Sciatic nerve (tissue), 2 donors: ENCODE measurements at regions not wholly inside any gene's neighbourhood (a gene's known extent, or its start where the extent isn't known, plus 50 kb on each side); places are given as distances from the start of the nearest gene placed in this dataset.

Experiments used
- ATAC-seq: fragments of 200-7000 bp; cut with Tn5 transposase; one replicate; pipeline ENCODE4 v1.9.1; 2020; ENCODE audit warnings: mild to moderate bottlenecking, moderate library complexity
- DNase-seq: peaks from one replicate; pipeline ENCODE4 v3.0.0-alpha.2; 2020; ENCODE audit warnings: low spot score
- intact Hi-C: fragments of 100-400 bp; cut with DNase I; formaldehyde crosslinking; loops from one replicate; pipeline ENCODE4 v1.14.2; 2022
- donor health status: DM: no; HTN: no; CAD: no.
- donor health status: DM: no; HTN: no; CAD: no.

DNA sequence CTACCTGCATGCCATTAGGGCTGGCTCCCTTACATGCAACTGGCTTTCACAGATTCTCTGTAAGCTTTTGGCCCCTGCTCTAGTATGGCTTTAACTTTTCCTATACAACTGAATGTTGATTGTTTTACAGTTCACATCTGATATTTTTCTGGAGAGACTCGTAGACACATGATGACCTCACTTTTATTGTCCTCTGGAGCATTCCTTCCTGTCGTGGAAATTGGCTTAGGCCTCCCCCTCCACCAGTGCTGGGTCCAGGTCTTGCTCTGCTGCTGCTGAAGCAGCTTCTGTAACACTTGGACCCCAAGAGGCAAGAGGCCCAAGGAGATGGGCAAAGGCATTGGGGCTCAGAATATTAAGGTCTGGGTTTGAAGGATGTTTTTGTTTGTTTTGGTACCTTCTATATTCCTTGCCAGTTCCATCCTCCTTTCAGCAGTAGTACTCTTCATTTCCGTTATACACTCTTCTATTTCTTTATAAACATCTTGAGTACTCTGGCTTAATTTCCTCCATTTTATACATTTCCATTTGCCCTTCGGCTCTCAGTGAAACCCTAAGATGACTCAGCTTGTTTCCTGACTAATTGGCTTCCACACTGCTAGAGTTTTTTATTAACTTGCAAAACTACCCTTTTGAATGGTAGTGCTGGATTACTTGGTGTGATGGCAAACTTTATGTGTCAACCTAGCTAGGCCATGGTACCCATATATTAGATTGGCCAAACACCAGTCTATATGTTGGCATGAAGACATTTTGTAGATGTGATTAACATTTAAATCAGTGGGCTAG, 219.8 kb downstream of the CDCA7 start:
- intact Hi-C loops, result no loop called here
- ATAC-seq (no peak), DNase-seq (no peak)

DNA sequence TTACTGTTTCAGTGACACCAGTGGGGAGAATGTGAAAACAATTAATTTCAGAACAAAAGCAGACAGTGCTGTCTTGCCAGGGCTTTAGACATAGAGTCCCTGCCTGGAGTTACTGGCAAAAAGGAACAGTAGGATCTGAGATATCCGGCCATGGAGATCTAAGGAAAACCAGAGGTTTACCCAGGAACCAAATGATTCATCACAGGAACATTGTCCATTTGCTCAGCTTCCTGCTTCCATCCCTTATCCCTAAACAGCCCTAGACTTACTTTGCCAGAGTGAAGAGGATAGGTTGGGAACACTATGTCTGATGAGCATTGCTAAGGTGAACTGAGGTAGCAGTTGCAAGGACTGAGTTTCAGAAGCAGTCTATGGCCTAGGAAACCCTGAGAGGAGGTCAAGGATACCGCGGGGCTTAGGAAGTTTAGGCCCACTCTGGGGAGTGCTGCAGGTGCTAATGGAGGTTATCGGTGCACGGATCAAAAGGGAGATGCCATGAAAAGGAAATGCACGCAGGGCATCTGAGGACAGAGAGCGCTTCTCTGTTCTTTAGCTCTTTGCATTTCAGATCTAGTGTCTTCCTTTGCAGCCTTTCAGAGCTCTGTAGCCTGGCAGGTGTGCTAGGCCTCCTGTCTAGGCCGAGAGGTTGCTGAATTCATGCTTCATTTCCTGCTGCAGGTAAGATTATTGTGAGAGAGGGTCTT, 223.9 kb downstream of the CDCA7 start:
- ATAC-seq, result no peak
- no peak for DNase-seq
- intact Hi-C loops, result no loop called here

DNA sequence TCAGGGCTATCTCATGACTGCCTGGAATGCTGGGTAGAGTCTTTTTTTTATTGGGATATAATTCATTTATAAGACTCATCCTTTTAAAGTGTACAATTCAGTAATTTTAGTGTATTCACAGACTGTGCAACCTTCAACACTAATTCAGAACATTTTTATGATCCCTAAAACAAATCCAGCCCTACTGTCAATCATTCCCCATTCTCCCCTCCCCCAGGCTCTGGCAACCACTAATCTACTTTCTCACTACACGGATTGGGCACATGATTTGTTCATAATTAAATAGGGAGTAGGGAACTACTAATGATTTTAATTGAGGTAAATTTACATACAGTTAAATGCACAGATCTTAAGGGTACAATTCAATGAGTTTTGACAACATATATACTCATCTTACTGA, 225.7 kb downstream of the CDCA7 start:
- intact Hi-C loops, result no loop called here
- ATAC-seq (no peak), DNase-seq (no peak)

DNA sequence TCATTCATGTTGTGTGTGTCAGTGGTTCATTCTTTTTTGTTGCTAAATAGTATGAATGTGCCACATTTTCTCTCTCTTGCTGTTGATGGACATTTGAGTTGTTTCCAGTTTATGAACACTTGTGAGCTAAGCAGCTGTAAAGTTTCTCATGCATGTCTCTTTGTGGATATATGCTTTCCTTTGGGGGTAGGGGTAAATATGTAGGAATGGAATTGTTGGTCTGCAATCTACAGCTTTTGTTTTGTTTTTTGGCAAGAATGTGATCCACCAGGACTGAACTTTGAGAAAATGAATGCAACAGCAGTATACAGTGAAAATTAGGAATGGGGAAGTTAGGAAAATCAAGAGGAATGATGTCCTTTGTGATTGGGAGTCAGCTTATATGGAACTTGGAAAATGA, 226.3 kb downstream of the CDCA7 start:
- intact Hi-C loops, result no loop called here
- ATAC-seq, result no peak
- DNase-seq, result no peak

DNA sequence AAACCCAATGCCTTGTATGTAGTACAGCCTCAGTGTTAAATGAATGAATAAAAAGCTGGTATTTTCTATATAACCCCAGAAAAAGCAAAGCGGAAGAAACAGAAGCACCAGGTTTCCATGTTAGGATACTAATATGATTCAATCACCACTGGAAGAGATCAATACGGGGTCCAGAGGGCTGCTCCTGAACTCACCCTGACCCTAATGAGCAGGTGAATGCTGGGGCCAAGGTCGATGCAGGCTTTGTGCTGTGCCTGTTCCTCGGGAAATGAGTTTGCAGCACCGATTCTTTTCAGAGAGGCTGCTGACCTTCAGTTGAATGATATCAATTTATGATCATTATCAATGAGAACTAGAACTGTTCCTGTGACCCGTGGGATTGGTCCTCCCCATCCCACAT, 228.5 kb downstream of the CDCA7 start:
- DNase-seq (no peak), ATAC-seq (no peak)
- intact Hi-C loops, result no loop called here

DNA sequence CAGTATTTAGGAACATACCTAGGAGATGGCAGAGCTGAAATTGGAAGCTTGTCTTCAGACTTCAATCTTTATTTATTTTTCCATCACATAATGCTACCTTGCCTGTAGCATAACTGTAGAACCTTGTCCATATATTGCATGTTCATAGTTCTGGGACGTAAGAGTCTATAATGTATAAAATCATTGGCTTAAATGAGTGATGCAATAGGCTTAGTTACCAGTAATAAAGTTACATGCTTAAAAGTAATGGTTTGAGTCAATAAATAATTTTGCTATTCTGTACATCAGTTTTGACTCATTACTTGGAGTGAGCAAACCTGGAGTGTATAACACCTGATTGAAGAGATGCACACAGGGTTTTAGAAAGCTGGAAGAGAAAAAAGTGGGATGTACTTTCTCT, 229.3 kb downstream of the CDCA7 start:
- intact Hi-C loops, result no loop called here
- ATAC-seq (no peak), DNase-seq (no peak)

DNA sequence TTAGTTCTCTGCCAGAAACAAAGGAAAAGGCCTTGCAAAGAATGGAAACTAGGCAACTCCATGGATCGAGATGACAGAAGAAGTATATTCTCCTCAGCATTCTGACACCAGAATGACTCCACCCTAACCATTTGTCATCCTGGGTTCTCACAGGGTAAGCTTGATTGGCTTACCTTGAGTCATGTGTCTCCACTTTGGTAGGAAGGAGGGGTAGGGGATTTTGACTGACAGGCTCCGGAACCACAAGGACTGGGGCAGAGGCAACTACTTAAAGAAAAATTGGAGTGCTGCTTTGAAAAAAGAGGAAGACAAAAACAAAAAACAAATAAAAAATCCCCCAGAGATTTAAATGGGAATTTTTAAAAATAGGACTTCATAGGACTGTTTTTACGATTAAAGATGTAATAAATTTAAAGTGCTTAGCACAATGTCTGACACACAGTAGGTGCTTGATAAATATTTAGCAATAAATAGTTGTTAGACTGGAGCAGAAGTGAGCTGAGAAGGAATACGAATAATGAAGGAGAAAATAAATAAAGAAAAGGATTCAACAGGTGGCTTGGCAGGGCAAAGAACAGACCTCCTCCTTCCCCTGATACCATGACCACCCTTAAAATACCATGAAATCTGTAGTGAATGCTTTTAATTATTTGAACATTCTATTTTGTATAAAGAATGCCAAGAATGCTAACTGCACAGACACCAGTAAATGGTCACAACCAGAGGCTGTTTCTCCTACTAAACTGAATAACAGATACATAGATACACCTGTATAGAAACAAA, 230.2 kb downstream of the CDCA7 start:
- no peak for ATAC-seq
- intact Hi-C loops, result no loop called here
- DNase-seq, result no peak

DNA sequence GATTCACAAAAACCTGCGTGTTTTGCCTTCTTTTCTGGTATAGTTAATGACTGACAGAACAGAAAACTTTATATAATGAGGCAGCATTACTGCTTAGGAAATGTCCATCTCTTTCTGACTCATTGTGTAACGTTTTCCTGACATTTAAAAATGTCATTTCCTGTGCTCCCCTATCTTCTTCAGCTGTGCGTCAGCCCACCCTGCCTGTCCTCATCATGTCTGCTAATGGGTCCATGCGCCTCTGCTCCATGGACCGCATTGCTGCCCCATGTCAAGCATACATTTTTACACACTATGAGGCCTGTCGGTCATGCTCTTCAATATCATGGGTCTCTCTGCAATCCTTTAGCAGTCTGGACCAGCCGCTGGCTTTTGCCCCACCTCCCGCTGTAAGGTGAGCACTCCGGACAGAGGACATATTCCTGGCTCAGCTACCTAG, 234.3 kb downstream of the CDCA7 start:
- ATAC-seq, result no peak
- intact Hi-C loops, result no loop called here

DNA sequence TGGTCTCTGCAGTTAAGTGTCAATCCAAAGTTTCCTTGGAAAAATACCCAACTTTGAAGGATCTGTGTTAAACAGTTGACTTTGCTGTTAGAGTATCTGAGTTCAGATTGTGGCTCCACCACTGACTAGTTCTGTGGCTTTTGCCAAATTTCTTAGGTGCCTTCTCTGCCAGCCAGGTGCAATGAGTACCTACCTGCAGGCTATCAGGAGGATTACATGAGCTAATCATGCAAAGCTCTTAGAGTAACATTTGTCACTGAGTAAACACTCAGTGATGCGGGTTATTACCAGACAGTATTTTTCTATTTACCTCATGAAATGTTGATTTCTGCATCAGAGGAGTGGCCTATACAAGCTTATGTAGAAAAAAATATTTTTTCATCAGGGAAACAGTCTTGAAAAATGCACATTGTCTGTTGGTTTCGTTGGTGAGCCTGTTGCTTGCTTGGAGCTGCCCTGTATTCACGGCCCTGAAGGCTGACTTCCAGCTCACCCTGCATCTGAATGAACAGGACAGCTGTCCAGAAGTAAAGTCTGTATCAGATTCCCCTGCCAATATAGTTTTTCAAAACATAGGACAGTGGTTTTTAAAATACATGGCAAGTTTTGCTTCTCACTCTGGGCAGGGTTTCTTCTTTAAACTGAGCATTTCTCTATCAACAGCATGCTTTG, 235.1 kb downstream of the CDCA7 start:
- DNase-seq (no peak), ATAC-seq (peak; percentile 64)
- intact Hi-C loops, result no loop called here

More for the DNA sequence above, 234.3 kb downstream of the CDCA7 start:
- DNase-seq, result no peak

DNA sequence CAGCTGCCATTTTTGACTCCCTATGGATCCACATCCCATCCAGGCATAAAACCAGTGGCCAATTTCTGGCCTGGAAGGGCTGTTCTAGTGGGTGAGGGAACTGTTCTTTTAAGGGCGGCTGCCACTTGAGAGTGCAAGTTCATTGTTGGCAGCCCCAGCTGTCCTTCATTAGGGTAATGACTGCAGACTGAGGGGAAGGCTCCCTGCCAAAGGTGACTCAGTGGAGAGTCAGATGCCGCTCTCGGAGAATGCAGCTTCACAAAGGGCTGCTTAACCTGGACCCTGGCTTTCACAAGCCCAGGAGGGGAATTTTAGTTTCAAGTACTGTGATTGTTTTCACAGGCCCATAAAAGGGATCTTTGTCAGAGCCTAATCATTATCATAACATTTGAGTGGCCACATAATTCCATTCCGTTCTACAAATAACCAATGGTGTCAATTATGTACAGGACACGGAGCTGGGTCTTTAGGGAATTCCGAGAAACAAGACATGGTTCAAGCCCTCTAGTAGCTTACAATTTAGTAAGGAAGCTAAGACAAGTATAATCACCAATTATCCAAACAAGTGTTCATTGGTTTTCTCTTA, 235.7 kb downstream of the CDCA7 start:
- ATAC-seq, result peak; percentile 79

DNA sequence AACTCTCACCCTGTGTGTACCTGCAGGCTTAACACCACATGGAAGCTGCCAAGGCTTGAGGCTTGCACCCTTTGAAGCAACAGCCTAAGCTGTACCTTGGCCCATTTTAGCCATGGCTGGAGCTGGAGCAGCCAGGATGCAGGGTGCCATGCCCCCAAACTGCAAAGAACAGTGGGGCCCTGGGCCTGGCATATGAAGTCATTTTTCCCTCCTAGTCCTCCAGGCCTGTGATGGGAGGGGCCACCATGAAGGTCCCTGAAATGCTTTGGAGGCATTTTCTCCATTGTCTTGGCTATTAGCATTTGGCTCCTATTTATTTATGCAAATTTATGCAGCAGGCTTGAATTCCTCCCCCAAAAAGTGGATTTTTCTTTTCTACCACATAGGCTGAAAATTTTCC, 238.4 kb downstream of the CDCA7 start:
- DNase-seq, result no peak
- intact Hi-C loops, result no loop called here
- ATAC-seq, result no peak

More for the DNA sequence above, 235.7 kb downstream of the CDCA7 start:
- intact Hi-C loops, result no loop called here
- peak; percentile 63 for DNase-seq

DNA sequence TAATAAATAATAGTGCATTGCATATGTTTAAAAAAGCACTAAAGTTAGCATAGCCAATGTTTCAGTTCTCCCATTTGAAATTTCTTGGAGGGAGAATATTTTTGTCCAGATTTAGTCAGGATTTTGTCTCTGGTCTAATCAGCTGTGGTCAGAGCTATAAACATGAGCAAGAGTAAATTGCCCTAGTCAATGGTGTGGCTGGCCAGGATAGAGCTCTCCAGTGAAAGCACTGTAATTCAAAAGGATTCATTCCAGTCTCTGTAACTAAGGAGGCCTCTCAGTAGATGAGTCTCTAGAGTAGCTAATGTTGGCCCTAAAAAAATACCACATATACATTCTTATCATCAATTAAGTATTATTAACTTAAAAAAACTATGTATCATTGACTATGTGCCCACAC, 241.6 kb downstream of the CDCA7 start:
- DNase-seq, result no peak
- ATAC-seq, result no peak
- intact Hi-C loops, result no loop called here

DNA sequence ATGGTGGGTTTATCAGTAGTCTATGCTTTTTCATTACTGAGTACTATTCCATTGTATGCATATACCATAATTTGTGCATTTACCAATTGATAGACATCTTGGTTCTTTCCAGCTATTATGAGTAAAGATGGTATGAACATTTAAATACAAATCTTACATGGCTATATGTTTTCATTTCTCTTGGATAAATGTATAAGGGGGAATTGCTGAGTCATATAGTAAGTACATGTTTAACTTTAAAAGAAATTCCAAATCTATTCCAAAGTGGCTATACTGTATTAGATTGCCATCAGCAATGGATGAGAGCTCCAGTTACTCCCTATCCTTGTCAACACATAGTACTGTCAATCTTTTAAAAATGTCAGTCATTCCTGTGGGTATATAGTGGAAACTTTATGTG, 243.9 kb downstream of the CDCA7 start:
- intact Hi-C loops, result no loop called here
- ATAC-seq (no peak), DNase-seq (no peak)

DNA sequence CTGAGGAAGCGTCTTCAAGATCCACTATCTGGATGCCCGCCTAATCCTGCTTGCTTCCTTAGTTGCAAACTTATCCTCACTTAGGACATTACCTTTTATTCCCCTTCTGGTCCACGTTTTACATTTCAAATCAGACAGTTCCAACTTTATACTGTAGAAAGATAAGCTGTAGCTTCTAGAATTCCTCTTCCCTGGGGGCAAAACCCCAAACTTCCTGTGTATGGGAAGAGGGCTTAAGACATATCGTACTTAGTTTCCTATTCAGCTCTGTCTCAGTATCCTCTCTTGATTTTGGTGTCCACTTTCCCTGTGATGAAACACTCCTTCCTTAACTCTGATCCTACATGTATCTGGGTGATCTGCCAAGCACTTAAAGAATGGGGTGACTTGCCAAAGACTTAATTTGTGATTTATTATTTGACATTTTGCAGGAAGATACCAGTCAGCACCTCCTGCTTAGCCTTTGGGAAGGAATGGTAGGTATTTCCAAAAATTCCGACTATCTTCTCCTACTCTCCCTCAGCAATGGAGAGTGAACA, 245.2 kb downstream of the CDCA7 start:
- ATAC-seq, result no peak
- intact Hi-C loops, result no loop called here
- no peak for DNase-seq

DNA sequence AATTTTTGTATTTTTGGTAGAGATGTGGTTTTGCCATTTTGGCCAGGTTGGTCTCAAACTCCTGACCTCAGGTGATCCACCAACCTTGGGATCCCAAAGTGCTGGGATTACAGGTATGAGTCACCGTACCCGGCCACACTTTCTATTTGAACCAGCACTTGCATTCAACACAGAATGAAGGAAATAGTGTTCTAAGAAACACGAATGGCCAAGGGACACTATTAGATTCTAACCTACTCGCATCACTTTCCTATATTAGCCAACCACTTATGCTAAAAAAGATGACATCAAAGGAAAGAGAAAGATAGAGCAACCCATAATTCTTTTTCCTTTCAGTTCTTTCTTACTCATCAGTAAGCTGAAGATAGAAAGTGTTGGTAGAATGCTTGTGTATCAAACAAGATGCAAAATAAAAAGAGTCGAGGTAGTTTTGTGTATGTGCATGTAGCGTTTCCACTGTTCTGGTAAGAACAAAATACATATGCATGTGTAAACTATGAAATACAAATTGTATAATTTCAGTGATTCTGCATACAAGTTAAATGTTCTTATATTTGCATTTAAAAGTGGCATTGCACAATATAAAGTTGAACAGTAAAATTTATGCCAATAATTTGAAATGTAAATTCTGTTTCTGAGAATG, 247.6 kb downstream of the CDCA7 start:
- ATAC-seq (no peak), DNase-seq (no peak)
- intact Hi-C loops, result no loop called here

DNA sequence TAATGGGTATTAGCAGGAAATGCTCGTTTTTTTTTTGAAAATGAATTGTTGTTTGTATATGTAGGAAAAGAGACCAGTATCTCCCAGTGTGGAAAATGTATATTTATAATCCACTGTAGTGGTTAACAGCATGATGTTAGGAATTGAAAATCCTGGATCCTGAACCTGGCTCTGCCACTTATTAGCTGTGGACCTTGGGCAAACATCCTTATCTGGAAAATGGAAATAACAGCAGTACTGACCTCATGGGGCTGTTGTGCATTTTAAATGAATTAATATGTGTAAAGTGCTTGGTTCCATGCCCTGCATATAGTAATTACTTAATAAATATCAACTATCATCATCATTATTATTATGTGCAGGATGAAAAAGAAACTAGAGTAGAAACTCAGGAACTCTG, 251.3 kb downstream of the CDCA7 start:
- intact Hi-C loops, result no loop called here
- ATAC-seq (no peak), DNase-seq (no peak)

DNA sequence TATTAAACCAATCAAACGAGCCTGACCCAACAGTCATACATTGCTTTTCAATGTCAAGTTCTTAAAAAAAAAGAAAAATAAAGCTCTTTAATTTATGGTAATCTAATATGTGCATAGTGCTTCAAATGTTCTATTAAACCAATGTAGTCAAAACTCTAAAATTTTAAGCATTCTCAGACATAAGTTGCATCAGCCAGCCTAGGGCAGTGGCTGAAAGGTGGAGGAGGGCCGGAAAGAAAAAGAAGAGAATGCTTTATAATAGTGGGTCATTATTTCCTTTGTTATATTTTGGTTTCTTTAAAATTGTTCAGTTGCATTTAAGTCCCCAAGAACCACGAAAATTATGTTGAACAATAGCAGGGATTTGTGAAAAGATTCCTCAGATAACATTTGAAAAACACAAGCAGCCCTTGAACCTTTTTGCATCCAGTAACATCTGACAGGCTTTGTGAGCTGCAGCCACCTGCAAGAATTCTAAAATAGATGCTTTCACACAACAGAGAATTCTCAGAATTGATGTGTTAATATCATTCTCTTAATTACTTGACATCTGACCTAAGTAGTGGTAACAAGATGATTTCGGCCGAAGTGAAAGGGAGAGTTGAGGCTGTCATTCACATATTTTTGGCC, 252.1 kb downstream of the CDCA7 start:
- no peak for ATAC-seq
- intact Hi-C loops, result no loop called here
- no peak for DNase-seq
